Posterior cingulate gyrus (tissue), 11 donors: ENCODE measurements at regions not wholly inside any gene's neighbourhood (a gene's known extent, or its start where the extent isn't known, plus 50 kb on each side); places are given as distances from the start of the nearest gene placed in this dataset.
A peak's percentile ranks its signal among the peaks of the same experiment; 100 is the strongest.
"Not testable (repeated sequence)": the region's sequence is repeated elsewhere in the genome, so short reads cannot be mapped to it uniquely, and the experiment has no call there.

Experiments
- DNase-seq, 10 donors: peaks; one replicate each; pipeline versions ENCODE4 v3.0.0 to v3.0.0-alpha.2; 2020 to 2021; ENCODE audit warnings: mixed read lengths in 3 of 10
- intact Hi-C: fragments of 100-400 bp; cut with DNase I; formaldehyde crosslinking; loops from one replicate; pipeline ENCODE4 v1.15.1; 2023

DNA sequence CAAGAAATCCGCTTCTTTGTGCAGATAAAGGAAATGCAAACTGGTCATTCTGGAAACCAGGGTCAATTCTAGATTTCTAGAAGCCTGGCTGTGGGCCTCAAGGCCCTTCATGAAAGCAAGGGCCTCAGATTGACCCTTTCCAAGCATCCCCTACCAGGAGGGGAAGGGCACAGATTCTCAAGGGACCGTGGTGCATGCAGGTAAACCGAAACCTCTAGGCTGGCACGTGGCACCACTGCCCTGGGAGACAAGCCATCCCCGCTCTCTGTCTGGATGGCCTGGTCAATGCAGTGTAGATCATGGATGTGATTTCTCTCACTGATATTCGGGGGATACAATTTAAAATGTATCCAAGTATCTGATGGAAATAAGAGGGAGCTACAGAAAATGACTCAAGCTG, 69.4 kb downstream of the TOMM20 start:
- intact Hi-C loops = no loop called here
- DNase-seq = no peak

DNA sequence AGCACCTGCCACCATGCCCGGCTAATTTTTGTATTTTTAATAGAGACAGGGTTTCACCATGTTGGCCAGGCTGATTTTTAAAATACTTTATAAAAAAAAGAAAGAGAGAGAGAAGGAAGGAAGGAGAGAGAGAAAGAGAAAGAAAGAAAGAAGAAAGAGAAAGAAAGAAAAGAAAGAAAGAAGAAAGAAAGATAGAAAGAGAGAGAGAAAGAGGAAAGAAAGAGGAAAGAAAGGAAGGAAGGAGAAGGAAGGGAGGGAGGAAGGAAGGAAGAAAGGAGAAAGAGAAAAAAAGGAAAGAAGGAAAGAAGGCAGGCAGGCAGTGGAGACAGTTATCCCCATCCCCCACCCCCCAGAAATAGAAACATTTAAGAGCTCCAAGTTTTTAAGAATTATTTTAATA, 69.9 kb downstream of the TOMM20 start:
- intact Hi-C loops = no loop called here
- DNase-seq = no peak

GRCh38 chr1:235057385-235058306, 71.0 kb downstream of the TOMM20 start:
- intact Hi-C loops = no loop called here
- DNase-seq = no peak

- intact Hi-C loops = no loop called here
- no peak for DNase-seq
Observed at GRCh38 chr1:235056937-235057336, 71.7 kb downstream of the TOMM20 start.

GRCh38 chr1:235054936-235055335, 73.7 kb downstream of the TOMM20 start:
- no peak for DNase-seq
- intact Hi-C loops = no loop called here

DNA sequence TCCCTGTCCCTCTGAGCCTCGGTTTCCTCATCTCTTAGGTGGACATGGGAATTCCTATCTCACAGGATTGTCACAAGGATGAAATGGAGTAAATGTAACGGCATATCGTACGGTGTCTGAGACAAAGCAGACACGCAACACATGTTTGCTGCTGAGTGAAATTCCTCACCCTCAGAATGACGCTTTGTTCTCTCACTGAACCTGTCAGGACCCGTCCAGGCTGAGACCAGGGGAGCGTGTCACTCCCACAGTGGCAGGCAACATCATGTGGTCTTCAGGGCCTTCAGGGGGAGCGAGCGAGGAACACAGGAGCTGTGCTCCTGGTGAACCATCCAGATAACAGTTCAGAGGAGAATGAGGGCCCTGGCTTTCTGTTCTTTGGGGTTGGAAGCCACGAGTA, 74.2 kb downstream of the TOMM20 start:
- DNase-seq = no peak
- intact Hi-C loops = no loop called here

DNA sequence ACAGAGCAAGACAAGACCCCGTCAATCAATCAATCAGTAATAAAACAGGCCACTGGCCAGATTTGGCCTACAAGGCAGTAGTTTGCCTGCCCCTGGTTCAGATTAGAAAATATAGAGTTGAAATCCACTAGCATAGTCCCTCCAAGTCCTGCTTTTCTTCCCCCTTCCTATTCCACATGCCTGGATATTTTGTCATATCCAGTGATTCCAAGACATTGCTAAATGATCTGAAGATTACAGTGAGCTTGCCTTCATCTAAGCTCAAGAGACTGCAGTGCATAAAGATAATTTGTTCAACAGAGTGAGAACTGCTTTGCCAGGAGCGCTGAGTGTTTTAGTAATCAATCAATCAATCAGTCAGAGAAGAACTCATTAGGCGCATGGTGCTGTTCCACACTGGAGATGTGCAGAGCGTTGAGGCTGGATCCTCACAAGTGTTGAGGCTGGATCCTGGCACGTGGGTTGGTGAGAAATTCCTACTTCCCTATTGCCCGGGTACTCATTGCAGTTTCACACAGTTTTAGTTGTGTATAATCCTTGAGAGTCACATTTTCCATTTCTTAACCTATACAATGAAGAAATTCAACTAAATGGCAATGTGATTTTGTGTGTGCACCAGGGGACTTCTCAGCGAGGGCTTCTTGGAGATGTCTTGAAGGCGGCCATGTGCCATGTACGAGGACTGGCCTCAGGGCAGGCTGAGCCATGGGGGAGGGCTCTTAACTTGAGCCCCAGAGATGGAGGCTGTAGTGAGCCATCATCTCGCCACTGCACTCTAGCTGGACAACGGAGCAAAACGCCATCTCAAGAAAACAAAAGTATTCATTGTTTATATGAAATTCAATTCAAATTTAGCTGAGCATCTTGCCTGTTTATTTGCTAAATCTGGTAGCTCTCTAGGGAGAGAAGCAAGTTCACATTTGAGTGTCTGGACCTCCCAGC, 76.3 kb downstream of the TOMM20 start:
- intact Hi-C loops = no loop called here
- DNase-seq = no peak

- intact Hi-C loops = no loop called here
- peak in 1 of 10 donors; percentile 9 for DNase-seq
Observed at GRCh38 chr1:235051521-235051920, 77.1 kb downstream of the TOMM20 start.

- peak in 1 of 10 donors; percentile 48 for DNase-seq
- intact Hi-C loops = no loop called here
Observed at GRCh38 chr1:235050911-235051360, 77.7 kb downstream of the TOMM20 start.

GRCh38 chr1:235049716-235050378, 78.8 kb downstream of the TOMM20 start:
- intact Hi-C loops = not testable (repeated sequence)

DNA sequence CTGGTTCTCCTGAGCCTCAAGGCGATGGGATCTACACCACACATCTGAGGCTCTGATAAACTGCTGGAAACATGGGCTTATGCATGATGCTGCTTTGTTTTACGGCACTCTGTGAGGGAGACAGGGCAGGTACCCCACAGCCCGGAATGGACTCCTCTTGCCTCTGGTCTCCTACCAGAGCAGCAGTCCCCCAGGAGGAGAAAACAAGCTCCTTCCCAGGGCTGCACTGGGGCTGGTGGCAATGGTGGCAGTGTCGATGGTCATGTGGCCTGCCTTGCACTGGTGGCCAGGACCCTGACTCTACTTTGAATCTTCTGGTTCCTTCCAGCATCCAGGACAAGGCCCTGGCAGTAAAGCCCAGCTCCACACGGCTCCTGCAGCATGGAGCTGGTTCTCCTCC, 79.4 kb downstream of the TOMM20 start:
- DNase-seq = peak in 1 of 10 donors; percentile 52
- intact Hi-C loops = no loop called here

More at GRCh38 chr1:235049716-235050378, 78.8 kb downstream of the TOMM20 start:
- DNase-seq = peak in 1 of 10 donors; percentile 24

GRCh38 chr1:235047331-235047871, 81.2 kb downstream of the TOMM20 start:
- intact Hi-C loops = no loop called here
- peak in 1 of 10 donors; percentile 50 for DNase-seq

DNA sequence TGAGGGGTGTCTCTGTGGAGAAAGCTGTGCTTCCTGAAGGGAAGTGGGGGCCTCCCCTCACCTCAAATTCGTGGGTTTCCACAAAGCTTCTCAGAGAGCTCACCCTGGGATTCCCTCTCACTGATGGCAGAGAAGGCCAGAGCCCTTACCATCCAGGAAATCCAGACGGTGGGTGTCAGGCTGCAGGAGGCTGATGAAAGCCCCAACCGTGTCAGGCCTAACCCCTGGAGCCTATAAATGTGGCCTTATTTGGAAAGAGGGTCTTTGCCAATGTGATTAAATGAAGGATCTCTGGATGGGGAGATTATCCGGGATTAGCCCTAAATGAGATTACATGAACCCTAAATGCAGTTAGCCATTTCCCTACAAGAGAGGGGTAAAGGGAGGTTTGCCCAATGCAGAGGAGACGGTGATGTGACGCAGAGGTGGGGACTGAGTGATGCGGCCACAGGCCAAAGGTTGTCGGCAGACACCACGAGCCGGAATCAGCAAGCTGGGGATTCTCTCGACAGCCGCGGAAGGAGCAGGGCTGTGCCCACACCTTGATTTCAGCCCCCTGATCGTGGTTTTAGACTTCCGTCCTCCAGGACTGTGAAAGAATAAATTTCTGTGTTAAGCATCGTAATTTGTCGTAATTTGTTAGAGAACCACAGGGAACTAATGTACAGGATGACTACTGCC, 82.6 kb downstream of the TOMM20 start:
- intact Hi-C loops = no loop called here
- peak in 1 of 10 donors; percentile 20 for DNase-seq

- DNase-seq = peak in 1 of 10 donors; percentile 54
- intact Hi-C loops = no loop called here
Observed at GRCh38 chr1:235045034-235045690, 83.5 kb downstream of the TOMM20 start.

DNA sequence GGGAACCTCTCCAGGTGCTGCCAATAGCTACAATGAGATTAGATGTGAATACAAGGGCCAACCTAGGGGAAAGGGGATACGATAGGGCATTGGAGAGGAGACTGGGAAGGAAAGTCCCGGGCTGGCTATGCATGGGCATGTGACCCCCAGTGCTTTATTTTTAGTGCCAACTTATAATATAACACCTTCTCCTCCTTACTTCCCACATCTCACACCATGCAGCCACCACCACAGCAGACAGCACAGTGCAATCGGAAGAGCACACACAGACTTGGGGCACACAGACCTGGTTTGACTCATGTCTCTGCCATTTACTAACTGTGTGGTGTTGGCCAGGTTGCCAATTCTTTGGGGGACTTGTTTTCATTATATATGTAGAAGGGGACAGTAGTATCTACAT, 85.4 kb downstream of the TOMM20 start:
- intact Hi-C loops = no loop called here
- DNase-seq = no peak

DNA sequence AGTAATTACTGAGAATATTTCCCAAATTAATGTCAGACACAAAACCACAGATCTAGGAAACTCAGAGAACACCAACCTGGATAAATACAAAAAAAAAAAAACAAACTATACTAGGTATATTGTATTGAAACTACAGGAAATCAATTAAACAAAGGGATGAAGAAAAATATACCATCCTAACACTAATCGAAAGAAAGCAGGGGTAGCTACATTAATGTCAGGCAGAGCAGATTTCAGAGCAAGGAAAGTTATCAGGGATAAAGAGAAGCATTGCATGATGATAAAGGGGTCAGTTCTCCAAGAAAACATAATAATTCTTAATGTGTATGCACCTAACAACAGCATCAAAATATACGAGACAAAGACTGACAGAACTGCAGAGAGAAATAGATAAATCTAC, 89.9 kb downstream of the TOMM20 start:
- intact Hi-C loops = no loop called here
- DNase-seq = no peak

DNA sequence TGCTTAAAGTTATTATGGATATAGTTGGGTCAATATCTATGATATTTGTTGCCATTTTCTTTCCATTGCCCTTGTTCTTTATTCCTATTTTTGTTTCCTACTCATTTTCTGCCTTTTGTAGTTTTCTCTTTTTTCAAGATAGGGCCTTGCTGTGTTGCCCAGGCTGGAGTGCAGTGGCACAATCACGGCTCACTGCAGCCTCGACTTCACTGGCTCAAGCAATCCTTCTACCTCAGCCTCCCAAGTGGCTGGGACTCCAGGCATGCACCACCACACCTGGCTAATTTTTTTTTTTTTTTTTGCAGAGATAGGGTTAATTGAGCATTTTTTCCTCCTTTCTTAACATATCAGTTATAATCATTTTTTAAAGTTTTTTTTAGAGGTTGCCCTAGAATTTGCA, 92.7 kb downstream of the TOMM20 start:
- DNase-seq = no peak
- intact Hi-C loops = no loop called here

DNA sequence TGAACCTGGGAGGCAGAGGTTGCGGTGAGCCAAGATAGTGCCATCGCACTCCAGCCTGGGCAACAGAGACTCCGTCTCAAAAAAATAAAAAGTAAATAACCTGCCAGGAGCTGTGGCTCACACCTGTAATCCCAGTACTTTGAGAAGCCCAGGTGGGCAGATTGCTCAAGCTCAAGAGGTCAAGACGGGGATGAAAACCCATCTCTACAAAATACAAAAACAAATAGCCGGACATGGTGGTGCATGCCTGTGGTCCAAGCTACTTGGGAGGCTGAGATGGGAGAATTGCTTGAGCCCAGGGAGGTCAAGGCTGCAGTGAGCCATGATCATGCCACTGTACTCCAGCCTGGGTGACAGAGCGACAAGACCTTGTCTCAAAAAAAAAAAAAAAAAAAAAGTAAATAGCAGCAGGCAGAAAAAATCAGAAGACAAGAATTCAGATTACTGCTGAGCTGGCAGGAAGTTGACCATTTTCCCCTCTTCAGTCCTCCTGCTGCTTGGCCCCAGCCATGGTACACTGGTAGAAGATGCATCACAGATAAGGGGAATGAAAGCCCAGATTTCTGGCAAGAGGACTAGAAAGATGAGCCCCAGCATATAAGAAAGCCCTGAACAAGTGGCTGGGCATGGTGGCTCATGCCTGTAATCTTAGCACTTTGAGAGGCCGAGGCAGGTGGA, 97.6 kb downstream of the TOMM20 start:
- intact Hi-C loops = no loop called here
- DNase-seq = no peak

DNA sequence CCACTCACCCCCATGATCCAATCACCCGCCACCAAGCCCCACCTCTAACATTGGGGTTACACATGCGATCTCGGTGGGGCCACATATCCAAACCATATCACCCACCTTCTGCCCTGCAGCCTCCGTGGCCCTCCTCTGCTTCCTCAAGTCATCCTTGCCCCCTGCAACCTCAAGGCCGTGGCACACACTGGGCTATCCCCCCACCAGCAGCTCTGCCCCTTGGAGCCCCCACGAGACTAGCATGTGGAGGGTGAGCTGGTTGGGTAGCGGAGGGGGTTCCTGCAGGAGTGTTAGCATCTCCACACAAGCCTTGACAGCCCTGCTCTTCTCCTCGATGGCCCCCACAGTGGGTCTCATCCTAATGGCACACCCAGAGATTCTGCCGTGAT, 100.8 kb downstream of the TOMM20 start:
- no peak for DNase-seq

More for the DNA sequence above, 100.8 kb downstream of the TOMM20 start:
- intact Hi-C loops = no loop called here
